Smooth muscle cell (in vitro differentiated cells): ENCODE measurements at regions not wholly inside any gene's neighbourhood (a gene's known extent, or its start where the extent isn't known, plus 50 kb on each side); places are given as distances from the start of the nearest gene placed in this dataset.

Experiments
- DNase-seq: peaks from one replicate; lab custom pipeline; 2025; ENCODE audit not compliant: unreplicated experiment; lab: John Stamatoyannopoulos, UW
- H2AFZ ChIP-seq: fragments of 200-600 bp; sonication (generic); 2 replicates; pipeline ENCODE4 v1.6.0; 2016; ENCODE audit warnings: antibody characterized with exemption, low read depth, mild to moderate bottlenecking
- H3F3A ChIP-seq: fragments of 200-600 bp; sonication (generic); 2 replicates; pipeline ENCODE4 v1.6.0; 2017; ENCODE audit warnings: antibody characterized with exemption, low read depth
- H3K27ac ChIP-seq: fragments of 200-600 bp; sonication (generic); 2 replicates; pipeline ENCODE4 v1.5.1; 2016; ENCODE audit warnings: low read depth, mild to moderate bottlenecking
- H3K27me3 ChIP-seq: fragments of 200-600 bp; sonication (generic); 2 replicates; pipeline ENCODE4 v1.6.1; 2016; ENCODE audit warnings: low read depth, mild to moderate bottlenecking
- H3K36me3 ChIP-seq: fragments of 200-600 bp; sonication (generic); 2 replicates; pipeline ENCODE4 v1.5.1; 2016; ENCODE audit warnings: low read depth
- H3K4me1 ChIP-seq: fragments of 200-600 bp; sonication (generic); 2 replicates; pipeline ENCODE4 v1.5.1; 2016; ENCODE audit warnings: low read depth
- H3K4me2 ChIP-seq: fragments of 200-600 bp; sonication (generic); 2 replicates; pipeline ENCODE4 v1.6.0; 2016; ENCODE audit warnings: mild to moderate bottlenecking
- H3K4me3 ChIP-seq: fragments of 200-600 bp; sonication (generic); 2 replicates; pipeline ENCODE4 v1.5.1; 2016; ENCODE audit warnings: mild to moderate bottlenecking
- H3K79me2 ChIP-seq: fragments of 200-600 bp; sonication (generic); 2 replicates; pipeline ENCODE4 v1.6.0; 2016; ENCODE audit warnings: low read depth, mild to moderate bottlenecking
- H3K9ac ChIP-seq: fragments of 200-600 bp; sonication (generic); 2 replicates; pipeline ENCODE4 v1.6.0; 2016; ENCODE audit warnings: low read depth
- H3K9me3 ChIP-seq: fragments of 200-600 bp; sonication (generic); replicated peaks from 2 replicates; pipeline ENCODE4 v1.5.1; 2016; ENCODE audit warnings: low read depth
- H4K20me1 ChIP-seq: fragments of 200-600 bp; sonication (generic); 2 replicates; pipeline ENCODE4 v1.6.0; 2016; ENCODE audit warnings: low read depth
- WGBS: methylation state at CpG from one replicate; pipeline ENCODE4 v1.1.7; 2016; ENCODE audit warnings: low lambda C conversion rate; 5-methylcytosine and 5-hydroxymethylcytosine counted together
- TF ChIP-seq, protein P1 (sequence below): fragments of 200-600 bp; sonication (generic); IDR thresholded peaks from 2 replicates; pipeline ENCODE4 v1.5.1; 2017; ENCODE audit warnings: borderline replicate concordance, mild to moderate bottlenecking, antibody characterized with exemption; ENCODE audit not compliant: insufficient read depth, poor library complexity, severe bottlenecking

DNA sequence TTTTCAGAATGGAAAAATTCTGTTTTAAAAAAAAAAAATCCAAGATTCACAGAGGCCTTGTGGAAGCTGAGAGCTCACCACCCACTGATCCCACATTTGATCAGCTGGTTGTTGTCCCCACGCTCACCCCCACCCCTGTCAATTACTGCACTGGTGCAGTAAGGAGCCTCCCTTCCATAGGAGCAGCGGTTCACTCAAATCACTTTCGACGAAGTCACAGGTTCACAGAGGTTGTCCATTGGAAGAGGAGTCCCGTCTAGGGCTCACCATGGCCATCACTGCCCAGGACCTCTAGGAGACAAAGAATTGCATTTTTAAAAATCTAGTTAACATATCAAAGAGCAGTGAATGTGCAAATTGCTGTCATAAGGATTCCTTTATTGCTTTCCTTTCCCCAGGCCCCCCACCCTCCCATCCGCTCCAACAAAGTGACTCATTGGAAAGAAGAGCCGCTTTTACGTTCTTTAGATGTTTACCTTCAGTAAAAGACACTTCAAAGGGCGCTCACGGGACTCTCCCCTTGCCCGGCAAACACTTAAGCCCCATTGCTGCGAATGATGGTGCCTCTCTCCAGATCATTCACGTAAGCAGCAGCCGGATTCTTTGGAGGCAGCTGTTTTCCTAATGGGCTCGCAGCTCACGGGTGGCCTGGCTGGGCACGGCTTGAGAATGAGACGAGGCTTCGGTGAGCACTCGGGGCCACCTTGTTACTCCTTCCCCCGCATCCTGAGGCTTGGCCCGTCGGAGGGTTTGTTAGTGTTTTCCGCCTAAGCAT lies 165.5 kb upstream of the SALL3 start:
- peaks cover 21% of the 10 kb centered on the region for H3K27me3 ChIP-seq
- H3K4me3 ChIP-seq = peak overlapping the region; percentile 13
- WGBS = 12% methylated on average over 24 of the region's 24 CpGs
- no peaks in the 10 kb centered on the region for H3K36me3 ChIP-seq
- no peak for DNase-seq
- H4K20me1 ChIP-seq = no peaks in the 10 kb centered on the region
- no peaks in the 10 kb centered on the region for H3K9me3 ChIP-seq
- H3F3A ChIP-seq = no peaks in the 10 kb centered on the region
- TF ChIP-seq, protein P1, sequence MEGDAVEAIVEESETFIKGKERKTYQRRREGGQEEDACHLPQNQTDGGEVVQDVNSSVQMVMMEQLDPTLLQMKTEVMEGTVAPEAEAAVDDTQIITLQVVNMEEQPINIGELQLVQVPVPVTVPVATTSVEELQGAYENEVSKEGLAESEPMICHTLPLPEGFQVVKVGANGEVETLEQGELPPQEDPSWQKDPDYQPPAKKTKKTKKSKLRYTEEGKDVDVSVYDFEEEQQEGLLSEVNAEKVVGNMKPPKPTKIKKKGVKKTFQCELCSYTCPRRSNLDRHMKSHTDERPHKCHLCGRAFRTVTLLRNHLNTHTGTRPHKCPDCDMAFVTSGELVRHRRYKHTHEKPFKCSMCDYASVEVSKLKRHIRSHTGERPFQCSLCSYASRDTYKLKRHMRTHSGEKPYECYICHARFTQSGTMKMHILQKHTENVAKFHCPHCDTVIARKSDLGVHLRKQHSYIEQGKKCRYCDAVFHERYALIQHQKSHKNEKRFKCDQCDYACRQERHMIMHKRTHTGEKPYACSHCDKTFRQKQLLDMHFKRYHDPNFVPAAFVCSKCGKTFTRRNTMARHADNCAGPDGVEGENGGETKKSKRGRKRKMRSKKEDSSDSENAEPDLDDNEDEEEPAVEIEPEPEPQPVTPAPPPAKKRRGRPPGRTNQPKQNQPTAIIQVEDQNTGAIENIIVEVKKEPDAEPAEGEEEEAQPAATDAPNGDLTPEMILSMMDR = no peak
- H3K4me2 ChIP-seq = peak overlapping the region; percentile 77
- H3K79me2 ChIP-seq = no peaks in the 10 kb centered on the region
- peak overlapping the region; percentile 58 for H2AFZ ChIP-seq
- H3K27ac ChIP-seq = no peak overlapping the region
- H3K4me1 ChIP-seq = peaks cover 12% of the 10 kb centered on the region
- no peak overlapping the region for H3K9ac ChIP-seq

DNA sequence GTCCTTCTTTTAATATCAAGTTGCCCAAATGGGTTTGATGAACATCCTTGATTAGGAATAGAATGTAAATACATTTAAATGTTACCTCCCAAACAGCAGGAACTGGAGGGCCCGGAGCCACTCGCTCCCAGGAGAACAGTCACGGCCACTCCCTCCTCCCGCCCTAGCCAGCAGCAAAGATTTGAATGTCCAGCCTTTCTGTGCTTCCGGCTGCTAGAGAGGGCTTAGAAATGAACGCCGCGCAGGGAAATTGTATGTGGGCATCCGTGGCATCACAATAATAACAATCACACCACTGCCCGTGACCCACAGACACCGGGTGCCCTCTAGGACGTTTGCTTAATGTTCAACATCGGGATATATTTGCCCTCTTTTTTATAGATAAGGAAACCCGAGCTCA lies 164.9 kb upstream of the SALL3 start:
- H3F3A ChIP-seq = no peaks in the 10 kb centered on the region
- H3K4me3 ChIP-seq = no peak overlapping the region
- peaks cover 12% of the 10 kb centered on the region for H3K4me1 ChIP-seq
- TF ChIP-seq, protein P1 = no peak
- H3K36me3 ChIP-seq = no peaks in the 10 kb centered on the region
- no peak overlapping the region for H3K9ac ChIP-seq
- H3K4me2 ChIP-seq = peak overlapping the region; percentile 77
- H3K79me2 ChIP-seq = no peaks in the 10 kb centered on the region
- H3K27ac ChIP-seq = no peak overlapping the region
- no peaks in the 10 kb centered on the region for H3K9me3 ChIP-seq
- peaks cover 21% of the 10 kb centered on the region for H3K27me3 ChIP-seq
- no peaks in the 10 kb centered on the region for H4K20me1 ChIP-seq
- 59% methylated on average over 14 of the region's 14 CpGs for WGBS
- peak overlapping the region; percentile 58 for H2AFZ ChIP-seq
- no peak for DNase-seq

DNA sequence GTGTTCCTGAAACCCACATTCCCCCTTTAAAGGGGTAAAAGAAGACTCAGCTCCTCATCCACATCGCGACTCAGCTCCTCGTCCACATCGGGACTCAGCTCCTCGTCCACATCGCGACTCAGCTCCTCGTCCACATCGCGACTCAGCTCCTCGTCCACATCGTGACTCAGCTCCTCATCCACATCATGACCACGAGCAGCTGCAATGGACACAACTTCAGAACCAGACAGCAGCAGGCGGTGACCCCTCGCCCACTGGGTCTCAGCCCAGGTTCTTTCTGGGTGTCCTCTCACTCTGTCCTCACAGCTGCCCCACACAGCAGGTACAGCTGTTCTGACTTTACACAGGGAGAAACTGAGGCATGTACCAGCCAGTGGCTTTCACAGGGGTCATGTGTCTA lies 163.5 kb upstream of the SALL3 start:
- peaks cover 24% of the 10 kb centered on the region for H3K4me1 ChIP-seq
- H4K20me1 ChIP-seq = no peaks in the 10 kb centered on the region
- DNase-seq = no peak
- WGBS = 66% methylated on average over 15 of the region's 15 CpGs
- no peak overlapping the region for H3K4me2 ChIP-seq
- H3K79me2 ChIP-seq = no peaks in the 10 kb centered on the region
- no peak overlapping the region for H3K27ac ChIP-seq
- H3K36me3 ChIP-seq = no peaks in the 10 kb centered on the region
- H3K27me3 ChIP-seq = peaks cover 27% of the 10 kb centered on the region
- TF ChIP-seq, protein P1 = no peak
- H3F3A ChIP-seq = no peaks in the 10 kb centered on the region
- H3K9me3 ChIP-seq = no peaks in the 10 kb centered on the region
- no peak overlapping the region for H3K4me3 ChIP-seq
- no peak overlapping the region for H2AFZ ChIP-seq
- no peak overlapping the region for H3K9ac ChIP-seq

DNA sequence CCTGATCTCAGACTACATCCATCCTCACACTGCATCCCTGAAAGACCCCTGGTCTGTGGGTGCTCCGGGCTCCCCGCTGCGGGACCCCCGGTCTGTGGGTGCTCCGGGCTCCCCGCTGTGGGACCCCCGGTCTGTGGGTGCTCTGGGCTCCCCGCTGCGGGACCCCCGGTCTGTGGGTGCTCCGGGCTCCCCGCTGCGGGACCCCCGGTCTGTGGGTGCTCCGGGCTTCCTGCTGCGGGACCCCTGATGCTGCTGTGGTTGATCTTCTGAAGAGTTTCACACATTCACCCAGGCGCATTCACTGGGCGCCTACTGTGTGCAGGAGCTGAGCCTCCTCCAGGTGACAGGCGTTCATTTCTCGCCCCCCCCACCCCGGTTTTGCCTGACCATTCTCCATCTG lies 162.7 kb upstream of the SALL3 start:
- H4K20me1 ChIP-seq = no peaks in the 10 kb centered on the region
- no peak overlapping the region for H3K4me3 ChIP-seq
- H3K4me1 ChIP-seq = peaks cover 25% of the 10 kb centered on the region
- H3K79me2 ChIP-seq = no peaks in the 10 kb centered on the region
- H3K36me3 ChIP-seq = no peaks in the 10 kb centered on the region
- TF ChIP-seq, protein P1 = no peak
- no peak for DNase-seq
- no peak overlapping the region for H2AFZ ChIP-seq
- no peak overlapping the region for H3K27ac ChIP-seq
- no peak overlapping the region for H3K9ac ChIP-seq
- H3K4me2 ChIP-seq = no peak overlapping the region
- WGBS = 93% methylated on average over 21 of the region's 21 CpGs
- no peaks in the 10 kb centered on the region for H3K9me3 ChIP-seq
- peaks cover 27% of the 10 kb centered on the region for H3K27me3 ChIP-seq
- H3F3A ChIP-seq = no peaks in the 10 kb centered on the region
